ENCODE measurements at regions not wholly inside any gene's neighbourhood (a gene's known extent, or its start where the extent isn't known, plus 50 kb on each side); places are given as distances from the start of the nearest gene placed in this dataset.
A peak's percentile ranks its signal among the peaks of the same experiment; 100 is the strongest.

DNA sequence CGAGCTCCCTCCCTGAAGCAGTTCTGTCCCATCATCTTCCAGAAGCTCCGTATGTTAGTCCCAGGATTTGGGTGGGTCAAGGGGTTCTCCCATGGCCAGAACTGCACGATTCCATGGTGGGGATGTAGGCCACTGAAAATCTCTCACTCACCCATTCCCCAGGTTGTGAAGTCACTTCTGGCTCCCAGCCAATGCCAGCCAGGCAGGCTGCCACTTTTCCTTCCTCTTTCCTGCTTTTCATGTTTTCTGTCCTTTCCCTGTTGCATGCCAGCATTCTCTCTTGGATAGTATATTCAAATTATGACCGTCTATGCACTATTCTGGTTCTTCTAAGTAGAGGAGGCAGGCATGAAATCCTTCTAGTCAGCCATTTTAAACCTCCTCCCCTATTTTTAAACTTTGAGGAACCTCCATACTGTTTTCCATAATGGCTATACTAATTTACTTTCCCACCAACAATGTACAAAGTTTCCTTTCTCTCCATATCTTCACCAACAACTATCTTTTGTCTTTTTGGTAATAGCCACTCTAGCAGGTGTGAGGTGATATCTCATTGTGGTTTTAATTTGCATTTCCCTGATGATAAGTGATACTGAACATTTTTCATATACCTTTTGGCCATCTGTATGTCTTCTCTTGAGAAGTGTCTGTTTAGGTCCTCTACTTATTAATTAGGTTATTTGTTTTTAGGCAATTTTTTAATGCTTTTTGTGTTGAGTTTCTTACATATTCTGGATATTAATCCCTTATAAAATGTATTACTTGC, 182.1 kb upstream of the TET2 start:
- H3K36me3 ChIP-seq (ENCODE audit: control insufficient read depth in 4 of 4, insufficient read depth in 4 of 4, low read length in 4 of 4) = no peaks in the 10 kb centered on the region
- H3K9me3 ChIP-seq (ENCODE audit: control insufficient read depth in 4 of 4, insufficient read depth in 3 of 4, low read length in 3 of 4) = no peaks in the 10 kb centered on the region
- no peak for ATAC-seq (ENCODE audit: insufficient read depth, low FRiP score)
- H3K9ac ChIP-seq (ENCODE audit: insufficient read depth in 1 of 2, low read length in 2 of 2) = no peak overlapping the region
- no peak overlapping the region for H3K4me3 ChIP-seq
- DNase-seq = no peak
- H3K27me3 ChIP-seq (ENCODE audit: control insufficient read depth in 3 of 3, insufficient read depth in 3 of 3, low read length in 2 of 3) = no peaks in the 10 kb centered on the region
- no peak overlapping the region for H3K27ac ChIP-seq (ENCODE audit: low read depth in 1 of 2, low read length in 1 of 2)
- H3K4me1 ChIP-seq (ENCODE audit: control insufficient read depth in 5 of 5, insufficient read depth in 5 of 5, low read length in 5 of 5) = peaks cover 0 to 3% (median 0%) of the 10 kb centered on the region in 5 donors
- TF ChIP-seq, protein P1, sequence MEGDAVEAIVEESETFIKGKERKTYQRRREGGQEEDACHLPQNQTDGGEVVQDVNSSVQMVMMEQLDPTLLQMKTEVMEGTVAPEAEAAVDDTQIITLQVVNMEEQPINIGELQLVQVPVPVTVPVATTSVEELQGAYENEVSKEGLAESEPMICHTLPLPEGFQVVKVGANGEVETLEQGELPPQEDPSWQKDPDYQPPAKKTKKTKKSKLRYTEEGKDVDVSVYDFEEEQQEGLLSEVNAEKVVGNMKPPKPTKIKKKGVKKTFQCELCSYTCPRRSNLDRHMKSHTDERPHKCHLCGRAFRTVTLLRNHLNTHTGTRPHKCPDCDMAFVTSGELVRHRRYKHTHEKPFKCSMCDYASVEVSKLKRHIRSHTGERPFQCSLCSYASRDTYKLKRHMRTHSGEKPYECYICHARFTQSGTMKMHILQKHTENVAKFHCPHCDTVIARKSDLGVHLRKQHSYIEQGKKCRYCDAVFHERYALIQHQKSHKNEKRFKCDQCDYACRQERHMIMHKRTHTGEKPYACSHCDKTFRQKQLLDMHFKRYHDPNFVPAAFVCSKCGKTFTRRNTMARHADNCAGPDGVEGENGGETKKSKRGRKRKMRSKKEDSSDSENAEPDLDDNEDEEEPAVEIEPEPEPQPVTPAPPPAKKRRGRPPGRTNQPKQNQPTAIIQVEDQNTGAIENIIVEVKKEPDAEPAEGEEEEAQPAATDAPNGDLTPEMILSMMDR (IDR thresholded peaks at IDR 0.05; ENCODE audit: control extremely low read depth, extremely low read depth) = no peak
- 73 to 83% methylated on average over 4 of the region's 4 CpGs for WGBS, 2 donors

- ATAC-seq (ENCODE audit: insufficient read depth, low FRiP score) (peak; percentile 83), DNase-seq (peak in 2 of 3 donors; percentile 58 to 74)
- Histone ChIP-seq H3K9me3 (ENCODE audit: control insufficient read depth in 4 of 4, insufficient read depth in 3 of 4, low read length in 3 of 4) (no peaks in the 10 kb centered on the region), H3K36me3 (ENCODE audit: control insufficient read depth in 4 of 4, insufficient read depth in 4 of 4, low read length in 4 of 4) (no peaks in the 10 kb centered on the region), H3K4me3 (no peak overlapping the region), H3K27me3 (ENCODE audit: control insufficient read depth in 3 of 3, insufficient read depth in 3 of 3, low read length in 2 of 3) (no peaks in the 10 kb centered on the region), H3K27ac (ENCODE audit: low read depth in 1 of 2, low read length in 1 of 2) (peak overlapping the region in 1 of 2 donors; percentile 52), H3K4me1 (ENCODE audit: control insufficient read depth in 5 of 5, insufficient read depth in 5 of 5, low read length in 5 of 5) (peaks cover 0 to 3% (median 0%) of the 10 kb centered on the region in 5 donors), H3K9ac (ENCODE audit: insufficient read depth in 1 of 2, low read length in 2 of 2) (no peak overlapping the region)
- TF ChIP-seq, protein P1 (IDR thresholded peaks at IDR 0.05; ENCODE audit: control extremely low read depth, extremely low read depth) = no peak
- 17 to 32% methylated on average over 3 of the region's 3 CpGs for WGBS, 2 donors
Observed at GRCh38 chr4:104966349-104967033, 180.2 kb upstream of the TET2 start.

DNA sequence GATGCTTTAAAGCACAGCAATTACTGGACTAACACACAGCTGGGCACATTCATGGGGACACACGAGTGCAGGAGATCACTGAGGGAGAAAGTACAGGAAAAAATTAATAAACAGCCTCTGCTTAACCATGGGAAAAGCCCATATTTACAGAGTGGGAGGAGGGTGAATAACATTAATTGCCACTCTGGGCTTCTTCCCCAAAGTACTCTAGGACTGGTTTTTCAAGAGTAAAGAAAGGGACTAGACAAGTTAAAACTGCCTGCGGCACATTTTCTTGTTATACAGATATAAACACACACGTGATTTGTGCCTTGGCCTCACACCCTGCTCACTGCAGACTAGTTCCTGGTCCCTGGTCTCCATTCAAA, 179.7 kb upstream of the TET2 start:
- no peaks in the 10 kb centered on the region for H3K9me3 ChIP-seq (ENCODE audit: control insufficient read depth in 4 of 4, insufficient read depth in 3 of 4, low read length in 3 of 4)
- H3K9ac ChIP-seq (ENCODE audit: insufficient read depth in 1 of 2, low read length in 2 of 2) = no peak overlapping the region
- DNase-seq (peak in 1 of 3 donors; percentile 60), ATAC-seq (ENCODE audit: insufficient read depth, low FRiP score) (peak; percentile 51)
- no peaks in the 10 kb centered on the region for H3K27me3 ChIP-seq (ENCODE audit: control insufficient read depth in 3 of 3, insufficient read depth in 3 of 3, low read length in 2 of 3)
- no peaks in the 10 kb centered on the region for H3K36me3 ChIP-seq (ENCODE audit: control insufficient read depth in 4 of 4, insufficient read depth in 4 of 4, low read length in 4 of 4)
- H3K27ac ChIP-seq (ENCODE audit: low read depth in 1 of 2, low read length in 1 of 2) = peak overlapping the region in 1 of 2 donors; percentile 67
- TF ChIP-seq, protein P1 (IDR thresholded peaks at IDR 0.05; ENCODE audit: control extremely low read depth, extremely low read depth) = no peak
- H3K4me3 ChIP-seq = no peak overlapping the region
- H3K4me1 ChIP-seq (ENCODE audit: control insufficient read depth in 5 of 5, insufficient read depth in 5 of 5, low read length in 5 of 5) = peaks cover 0 to 4% (median 2%) of the 10 kb centered on the region in 5 donors
- 26 to 31% methylated on average over 3 of the region's 3 CpGs for WGBS, 2 donors

Data from lung (tissue), 11 donors.